ENCODE measurements at regions not wholly inside any gene's neighbourhood (a gene's known extent, or its start where the extent isn't known, plus 50 kb on each side); places are given as distances from the start of the nearest gene placed in this dataset.

DNA sequence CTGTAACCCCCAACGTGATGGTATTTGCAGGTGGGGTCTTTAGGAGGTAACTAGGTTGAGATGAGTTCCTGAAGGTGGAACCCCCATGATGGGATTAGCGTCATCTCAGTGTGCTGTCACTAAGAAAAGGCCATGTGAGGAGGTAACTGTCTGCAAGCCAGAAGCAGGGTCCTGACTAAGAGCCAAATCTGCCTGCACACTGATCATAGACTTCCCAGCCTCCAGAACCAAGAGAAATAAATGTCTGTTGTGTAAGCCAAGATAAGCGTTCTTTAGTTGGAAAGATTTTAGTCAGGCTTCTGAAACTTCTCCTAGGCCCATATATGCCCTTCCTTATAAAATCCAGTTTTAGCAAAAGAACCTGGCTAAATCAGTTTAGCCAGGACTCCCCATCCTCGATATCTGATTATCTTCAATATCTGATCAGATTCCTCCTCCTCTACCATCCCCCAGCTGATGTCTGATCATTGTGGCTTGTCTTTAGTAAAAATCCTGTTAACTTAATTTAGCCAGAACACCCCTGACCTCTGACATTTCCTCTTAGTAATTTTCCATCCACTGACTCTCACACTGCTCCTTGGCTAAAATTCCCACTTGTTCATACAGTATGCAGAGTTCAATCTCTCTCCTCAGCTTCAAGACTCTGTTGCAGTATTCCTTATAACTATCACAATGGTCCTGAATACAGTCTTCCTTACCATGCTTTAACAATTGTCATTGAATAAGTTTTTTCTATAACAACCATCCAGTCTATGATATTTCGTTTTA lies 835.4 kb upstream of the PHF14 start:
- no peaks in the 10 kb centered on the region for H3K27me3 Mint-ChIP-seq (ENCODE audit: low read depth)
- Histone ChIP-seq H3K23me2 (ENCODE audit: insufficient read length, low read depth, low read length, poor library complexity, severe bottlenecking) (no peaks in the 10 kb centered on the region), H3K27ac (ENCODE audit: insufficient read length, low read depth, low read length) (no peak overlapping the region), H2AK5ac (ENCODE audit: insufficient read length, low read length) (no peak overlapping the region), H2BK12ac (ENCODE audit: insufficient read length, low read depth, low read length) (no peak overlapping the region), H3K79me1 (ENCODE audit: insufficient read depth, low read depth, low read length, poor library complexity, severe bottlenecking) (no peaks in the 10 kb centered on the region), H4K8ac (replicated peaks; ENCODE audit: insufficient read length, low read depth, low read length) (no peak overlapping the region), H3K23ac (ENCODE audit: insufficient read length, low read depth, low read length) (no peak overlapping the region), H4K91ac (ENCODE audit: insufficient read length, low read depth, low read length) (no peak overlapping the region), H4K5ac (ENCODE audit: insufficient read length, low read depth, low read length) (no peak overlapping the region), H2BK120ac (ENCODE audit: low read depth, low read length, poor library complexity, severe bottlenecking) (no peak overlapping the region), H3K4me1 (ENCODE audit: insufficient read depth, low read length) (no peaks in the 10 kb centered on the region), H3K4ac (ENCODE audit: low read depth, low read length) (no peak overlapping the region), H3K18ac (ENCODE audit: insufficient read length, low read depth, low read length) (no peak overlapping the region), H4K20me1 (ENCODE audit: control insufficient read depth, insufficient read depth, insufficient read length) (no peaks in the 10 kb centered on the region), H2BK15ac (ENCODE audit: low read depth, low read length) (no peak overlapping the region), H3K56ac (ENCODE audit: insufficient read length, low read depth, low read length) (no peak overlapping the region), H3K14ac (ENCODE audit: insufficient read depth, low read length) (no peak overlapping the region), H2AFZ (ENCODE audit: low read length) (no peak overlapping the region), H2BK20ac (ENCODE audit: low read depth, low read length, poor library complexity, severe bottlenecking) (no peak overlapping the region), H3K79me2 (ENCODE audit: insufficient read depth, low read length) (no peaks in the 10 kb centered on the region), H3K27me3 (ENCODE audit: insufficient read depth, low read length) (no peaks in the 10 kb centered on the region), H3K4me2 (ENCODE audit: insufficient read depth, insufficient read length, low read length) (no peak overlapping the region), H3T11ph (ENCODE audit: low read length) (no peak overlapping the region), H2BK5ac (ENCODE audit: insufficient read length, low read length) (no peak overlapping the region), H3K9ac (ENCODE audit: extremely low read depth, insufficient read length, low read length) (no peak overlapping the region), H3K9me3 (ENCODE audit: control insufficient read depth, low read depth, low read length) (no peaks in the 10 kb centered on the region)
- H3K9me3 Mint-ChIP-seq, result peaks cover 2 to 3% of the 10 kb centered on the region in 2 experiments; a peak in 1 of 5 replicates
- no peaks in the 10 kb centered on the region; a peak in 1 of 7 replicates for H3K36me3 Mint-ChIP-seq (ENCODE audit: insufficient read depth in 1 of 3, low read depth in 3 of 3)
- no peak for TF ChIP-seq CTCF (conservative IDR thresholded peaks at IDR 0.05)
- peaks cover 4 to 11% of the 10 kb centered on the region in 2 experiments for H3K4me1 Mint-ChIP-seq
- DNase-seq, result no peak
- no CpG with 5 or more reads among the region's 5 CpGs for WGBS (ENCODE audit: extremely low coverage, insufficient read length, low lambda C conversion rate)
- H3K27ac Mint-ChIP-seq, result no peak overlapping the region; a peak in 1 of 7 replicates
- H3K4me3 Mint-ChIP-seq, result no peak overlapping the region

All from H9 (cell line).